SU-DHL-6 (cell line): ENCODE measurements at regions not wholly inside any gene's neighbourhood (a gene's known extent, or its start where the extent isn't known, plus 50 kb on each side); places are given as distances from the start of the nearest gene placed in this dataset.

ENCODE experiments used
- CTCF ChIP-seq: fragments of 200-600 bp; sonication (generic); IDR thresholded peaks from one replicate; pipeline ENCODE4 v1.5.1; 2017; ENCODE audit warnings: antibody characterized with exemption, mild to moderate bottlenecking, low read length, moderate library complexity; ENCODE audit not compliant: insufficient read depth, poor library complexity, severe bottlenecking
- EZH2phosphoT487 ChIP-seq: fragments of 200-600 bp; sonication (generic), shearing (Covaris generic); conservative IDR thresholded peaks from 2 replicates; pipeline ENCODE4 v1.6.1; 2018; ENCODE audit warnings: mild to moderate bottlenecking, antibody characterized with exemption, low read length, moderate library complexity, mixed read lengths

- TF ChIP-seq CTCF (no peak), EZH2phosphoT487 (no peak)
These were observed 193.8 kb upstream of the PHYHIPL start for GRCh38 chr10:58982470-58983239.
